ENCODE measurements at regions not wholly inside any gene's neighbourhood (a gene's known extent, or its start where the extent isn't known, plus 50 kb on each side); places are given as distances from the start of the nearest gene placed in this dataset.
"Not testable (repeated sequence)": the region's sequence is repeated elsewhere in the genome, so short reads cannot be mapped to it uniquely, and the experiment has no call there.

- DNase-seq (ENCODE audit: low spot score), result no peak
Observed at GRCh38 chr7:106523482-106523881, 137.5 kb downstream of the CCDC71L start.

GRCh38 chr7:106522696-106523095, 138.3 kb downstream of the CCDC71L start:
- no peak for DNase-seq (ENCODE audit: low spot score)

- no peak for DNase-seq (ENCODE audit: low spot score)
Observed at GRCh38 chr7:106521541-106521940, 139.4 kb downstream of the CCDC71L start.

GRCh38 chr7:106520962-106521514, 139.9 kb downstream of the CCDC71L start:
- no peak for DNase-seq (ENCODE audit: low spot score)

- no peak for DNase-seq (ENCODE audit: low spot score)
Observed at GRCh38 chr7:106518967-106519366, 142.0 kb downstream of the CCDC71L start.

- DNase-seq (ENCODE audit: low spot score), result no peak
Observed at GRCh38 chr7:106518239-106518638, 142.7 kb downstream of the CCDC71L start.

GRCh38 chr7:106517508-106517907, 143.4 kb downstream of the CCDC71L start:
- DNase-seq (ENCODE audit: low spot score), result no peak

GRCh38 chr7:106515321-106515720, 145.6 kb downstream of the CCDC71L start:
- DNase-seq (ENCODE audit: low spot score), result no peak

- DNase-seq (ENCODE audit: low spot score), result no peak
Observed at GRCh38 chr7:106514881-106515280, 146.1 kb downstream of the CCDC71L start.

- DNase-seq (ENCODE audit: low spot score), result no peak
Observed at GRCh38 chr7:106512217-106512616, 148.7 kb downstream of the CCDC71L start.

- no peak for DNase-seq (ENCODE audit: low spot score)
Observed at GRCh38 chr7:106504645-106505044, 156.3 kb downstream of the CCDC71L start.

- DNase-seq (ENCODE audit: low spot score), result no peak
Observed at GRCh38 chr7:106504207-106504606, 156.8 kb downstream of the CCDC71L start.

GRCh38 chr7:106503626-106504025, 157.3 kb downstream of the CCDC71L start:
- no peak for DNase-seq (ENCODE audit: low spot score)

GRCh38 chr7:106501605-106502580, 159.1 kb downstream of the CCDC71L start:
- no peak for DNase-seq (ENCODE audit: low spot score)

- DNase-seq (ENCODE audit: low spot score), result no peak
Observed at GRCh38 chr7:106499897-106500296, 161.1 kb downstream of the CCDC71L start.

GRCh38 chr7:106498005-106498404, 163.0 kb downstream of the CCDC71L start:
- not testable (repeated sequence) for DNase-seq (ENCODE audit: low spot score)

GRCh38 chr7:106493041-106493731, 167.8 kb downstream of the CCDC71L start:
- no peak for DNase-seq (ENCODE audit: low spot score)

- DNase-seq (ENCODE audit: low spot score), result no peak
Observed at GRCh38 chr7:106488465-106488864, 172.5 kb downstream of the CCDC71L start.

- no peak for DNase-seq (ENCODE audit: low spot score)
Observed at GRCh38 chr7:106487892-106488291, 173.1 kb downstream of the CCDC71L start.

- DNase-seq (ENCODE audit: low spot score), result peak; percentile 6
Observed at GRCh38 chr7:106486331-106486730, 174.6 kb downstream of the CCDC71L start.

- no peak for DNase-seq (ENCODE audit: low spot score)
Observed at GRCh38 chr7:106485919-106486318, 175.0 kb downstream of the CCDC71L start.

- peak; percentile 23 for DNase-seq (ENCODE audit: low spot score)
Observed at GRCh38 chr7:106485031-106485551, 175.9 kb downstream of the CCDC71L start.

GRCh38 chr7:106484562-106484961, 176.4 kb downstream of the CCDC71L start:
- DNase-seq (ENCODE audit: low spot score), result no peak

Data from hepatic stellate cell (primary cell).